HepG2 (cell line): ENCODE measurements at regions not wholly inside any gene's neighbourhood (a gene's known extent, or its start where the extent isn't known, plus 50 kb on each side); places are given as distances from the start of the nearest gene placed in this dataset.

ENCODE experiments used
- CEBPB ChIP-seq: IDR thresholded peaks from 2 replicates; pipeline ENCODE4 v1.6.1; 2011; ENCODE audit warnings: low read depth, low read length, improper control_type of control experiment, borderline replicate concordance
- CREM ChIP-seq, 2 experiments: sonication (generic) in 1 of 2; formaldehyde crosslinking in 1 of 2; IDR thresholded peaks; 2 replicates each; pipeline versions ENCODE4 v1.4.0 to v1.6.1; 2016 to 2020; ENCODE audit warnings: antibody characterized with exemption in 1 of 2, mild to moderate bottlenecking in 1 of 2, missing genetic modification reagents in 1 of 2
- FOXP1 ChIP-seq, 2 experiments: fragments of 450-650 bp in 1 of 2; IDR thresholded peaks; 2 replicates each; pipeline ENCODE4 v1.6.1; 2017 to 2018; ENCODE audit warnings: antibody characterized with exemption in 1 of 2
- GATAD2A ChIP-seq: IDR thresholded peaks from 2 replicates; pipeline ENCODE4 v1.6.1; 2016
- MTF2 ChIP-seq: sonication (generic); formaldehyde crosslinking; IDR thresholded peaks from 2 replicates; pipeline ENCODE4 v1.5.0; 2020; ENCODE audit warnings: missing genetic modification reagents, borderline replicate concordance
- NFYB ChIP-seq: sonication (generic); formaldehyde crosslinking; IDR thresholded peaks from 2 replicates; pipeline ENCODE4 v1.4.0; 2020; ENCODE audit warnings: missing genetic modification reagents
- NR2C2 ChIP-seq: sonication (generic); formaldehyde crosslinking; IDR thresholded peaks from 2 replicates; pipeline ENCODE4 v1.4.0; 2020; ENCODE audit warnings: missing genetic modification reagents, mild to moderate bottlenecking, moderate library complexity, borderline replicate concordance
- PAF1 ChIP-seq: IDR thresholded peaks from 2 replicates; pipeline ENCODE4 v1.6.1; 2016; ENCODE audit warnings: missing genetic modification reagents, missing compliant biosample characterization
- RAD51 ChIP-seq: fragments of 450-650 bp; IDR thresholded peaks from 2 replicates; pipeline ENCODE4 v1.6.1; 2016; ENCODE audit warnings: borderline replicate concordance
- SALL1 ChIP-seq: sonication (generic); formaldehyde crosslinking; IDR thresholded peaks from 2 replicates; pipeline ENCODE4 v1.8.0; 2022; ENCODE audit warnings: mild to moderate bottlenecking, missing genetic modification reagents
- SOX13 ChIP-seq, 3 experiments: fragments of 450-650 bp in 1 of 3; sonication (generic) in 1 of 3; formaldehyde crosslinking in 1 of 3; IDR thresholded peaks in 2 of 3; conservative IDR thresholded peaks in 1 of 3; 2 replicates each; pipeline versions ENCODE4 v1.5.0 to v1.6.1; 2016 to 2020; ENCODE audit warnings: antibody characterized with exemption in 1 of 3, mild to moderate bottlenecking in 1 of 3, missing compliant biosample characterization in 1 of 3, missing genetic modification reagents in 1 of 3, moderate library complexity in 1 of 3
- THRA ChIP-seq: sonication (generic); formaldehyde crosslinking; IDR thresholded peaks from 2 replicates; pipeline ENCODE4 v1.4.0; 2020; ENCODE audit warnings: missing genetic modification reagents, borderline replicate concordance
- ZBTB8A ChIP-seq: sonication (generic); formaldehyde crosslinking; IDR thresholded peaks from 2 replicates; pipeline ENCODE4 v1.4.0; 2020; ENCODE audit warnings: mild to moderate bottlenecking, low read depth, missing genetic modification reagents, borderline replicate concordance
- ZGPAT ChIP-seq: IDR thresholded peaks from 2 replicates; pipeline ENCODE4 v1.6.1; 2016; ENCODE audit warnings: mild to moderate bottlenecking
- ZNF230 ChIP-seq: sonication (generic); formaldehyde crosslinking; IDR thresholded peaks from 2 replicates; pipeline ENCODE4 v1.4.0; 2020; ENCODE audit warnings: mild to moderate bottlenecking, missing genetic modification reagents
- ZNF292 ChIP-seq: sonication (generic); formaldehyde crosslinking; IDR thresholded peaks from 2 replicates; pipeline ENCODE4 v1.8.1; 2022; ENCODE audit warnings: mild to moderate bottlenecking, low read depth, missing genetic modification reagents, borderline replicate concordance
- ZNF44 ChIP-seq: sonication (generic); formaldehyde crosslinking; IDR thresholded peaks from 2 replicates; pipeline ENCODE4 v1.5.1; 2020; ENCODE audit warnings: mild to moderate bottlenecking, missing genetic modification reagents
- ZNF572 ChIP-seq: sonication (generic); formaldehyde crosslinking; IDR thresholded peaks from 2 replicates; pipeline ENCODE4 v1.5.1; 2020; ENCODE audit warnings: mild to moderate bottlenecking, missing genetic modification reagents
- TF ChIP-seq, protein P1 (sequence below): IDR thresholded peaks from 2 replicates; pipeline ENCODE4 v1.4.0; 2020; ENCODE audit warnings: mild to moderate bottlenecking, missing genetic modification reagents
- TF ChIP-seq, protein P2 (sequence below): sonication (generic); formaldehyde crosslinking; IDR thresholded peaks from 2 replicates; pipeline ENCODE4 v1.5.0; 2020; ENCODE audit warnings: mild to moderate bottlenecking, missing genetic modification reagents

DNA sequence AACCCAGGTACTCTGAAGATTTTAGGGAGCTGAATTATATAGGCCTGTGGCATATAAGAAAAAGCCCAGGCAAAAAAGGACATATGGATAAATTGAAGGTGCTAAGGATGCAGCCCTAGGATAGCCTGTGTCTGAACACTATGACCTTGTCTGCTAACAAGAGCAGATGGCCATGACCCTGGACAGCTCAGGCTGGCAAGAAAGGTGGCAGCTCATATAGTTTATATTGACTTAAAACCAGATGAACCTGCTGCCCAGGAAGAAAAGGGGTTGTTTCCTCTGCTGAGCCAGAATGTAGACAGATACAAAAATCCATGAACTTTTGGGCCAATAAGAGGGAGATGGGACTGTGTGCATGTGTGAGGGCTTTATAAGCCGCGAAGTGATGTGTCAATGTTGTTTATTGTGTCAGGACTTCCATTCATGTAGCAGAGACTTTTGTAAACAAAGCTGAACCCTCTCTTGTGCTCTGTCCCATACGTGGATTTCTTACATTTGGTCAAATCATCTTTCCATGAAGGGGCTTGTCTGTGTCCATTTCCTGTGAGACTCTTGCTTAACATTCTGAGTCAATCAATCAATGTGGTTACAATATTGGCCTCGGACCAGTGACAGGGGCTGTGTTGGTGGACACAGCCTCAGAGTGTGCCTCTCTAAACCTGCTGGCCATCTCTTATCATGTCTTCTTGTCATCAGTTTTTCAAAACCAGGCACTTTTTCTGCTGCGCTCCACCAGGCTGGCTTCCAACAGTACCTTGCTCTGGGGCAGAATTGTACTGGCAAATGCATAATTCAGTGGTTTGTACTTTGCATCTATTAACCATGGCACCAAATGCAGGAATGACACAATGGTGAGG, 321.2 kb downstream of the WDR72 start (continued):
- TF ChIP-seq RAD51 (no peak), PAF1 (no peak), ZBTB8A (CRISPR knock-in tag) (no peak), MTF2 (no peak), FOXP1 (IDR thresholded peaks at IDR 0.05) (no peak), FOXP1 (CRISPR knock-in tag; IDR thresholded peaks at IDR 0.05) (peak; percentile 54; the same call in 1 of the 2 replicates), GATAD2A (CRISPR knock-in tag) (peak; percentile 76), THRA (CRISPR knock-in tag) (no peak), SOX13 (IDR thresholded peaks at IDR 0.05) (no peak), SOX13 (CRISPR knock-in tag; conservative IDR thresholded peaks at IDR 0.05 in 1 of 2, IDR thresholded peaks at IDR 0.05 in 1 of 2) (peak in 1 of 2 experiments; percentile 28; a peak in 1 of 4 replicates), NR2C2 (CRISPR knock-in tag) (peak; percentile 29; the same call in 1 of the 2 replicates), CREM (IDR thresholded peaks at IDR 0.05) (no peak), CREM (CRISPR knock-in tag; IDR thresholded peaks at IDR 0.05) (no peak), CEBPB (peak; percentile 45; the same call in 1 of the 2 replicates), ZNF230 (CRISPR knock-in tag) (no peak), ZNF44 (no peak), NFYB (CRISPR knock-in tag) (no peak), ZNF572 (CRISPR knock-in tag) (no peak), ZGPAT (CRISPR knock-in tag) (peak; percentile 44; the same call in 1 of the 2 replicates), ZNF292 (0 out of 2 replicates have a peak, but pooled peaks have one; percentile 59), SALL1 (CRISPR knock-in tag) (peak; percentile 44)
- TF ChIP-seq, protein P1, sequence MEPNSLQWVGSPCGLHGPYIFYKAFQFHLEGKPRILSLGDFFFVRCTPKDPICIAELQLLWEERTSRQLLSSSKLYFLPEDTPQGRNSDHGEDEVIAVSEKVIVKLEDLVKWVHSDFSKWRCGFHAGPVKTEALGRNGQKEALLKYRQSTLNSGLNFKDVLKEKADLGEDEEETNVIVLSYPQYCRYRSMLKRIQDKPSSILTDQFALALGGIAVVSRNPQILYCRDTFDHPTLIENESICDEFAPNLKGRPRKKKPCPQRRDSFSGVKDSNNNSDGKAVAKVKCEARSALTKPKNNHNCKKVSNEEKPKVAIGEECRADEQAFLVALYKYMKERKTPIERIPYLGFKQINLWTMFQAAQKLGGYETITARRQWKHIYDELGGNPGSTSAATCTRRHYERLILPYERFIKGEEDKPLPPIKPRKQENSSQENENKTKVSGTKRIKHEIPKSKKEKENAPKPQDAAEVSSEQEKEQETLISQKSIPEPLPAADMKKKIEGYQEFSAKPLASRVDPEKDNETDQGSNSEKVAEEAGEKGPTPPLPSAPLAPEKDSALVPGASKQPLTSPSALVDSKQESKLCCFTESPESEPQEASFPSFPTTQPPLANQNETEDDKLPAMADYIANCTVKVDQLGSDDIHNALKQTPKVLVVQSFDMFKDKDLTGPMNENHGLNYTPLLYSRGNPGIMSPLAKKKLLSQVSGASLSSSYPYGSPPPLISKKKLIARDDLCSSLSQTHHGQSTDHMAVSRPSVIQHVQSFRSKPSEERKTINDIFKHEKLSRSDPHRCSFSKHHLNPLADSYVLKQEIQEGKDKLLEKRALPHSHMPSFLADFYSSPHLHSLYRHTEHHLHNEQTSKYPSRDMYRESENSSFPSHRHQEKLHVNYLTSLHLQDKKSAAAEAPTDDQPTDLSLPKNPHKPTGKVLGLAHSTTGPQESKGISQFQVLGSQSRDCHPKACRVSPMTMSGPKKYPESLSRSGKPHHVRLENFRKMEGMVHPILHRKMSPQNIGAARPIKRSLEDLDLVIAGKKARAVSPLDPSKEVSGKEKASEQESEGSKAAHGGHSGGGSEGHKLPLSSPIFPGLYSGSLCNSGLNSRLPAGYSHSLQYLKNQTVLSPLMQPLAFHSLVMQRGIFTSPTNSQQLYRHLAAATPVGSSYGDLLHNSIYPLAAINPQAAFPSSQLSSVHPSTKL (CRISPR knock-in tag), result peak; percentile 23; the same call in 1 of the 2 replicates
- TF ChIP-seq, protein P2, sequence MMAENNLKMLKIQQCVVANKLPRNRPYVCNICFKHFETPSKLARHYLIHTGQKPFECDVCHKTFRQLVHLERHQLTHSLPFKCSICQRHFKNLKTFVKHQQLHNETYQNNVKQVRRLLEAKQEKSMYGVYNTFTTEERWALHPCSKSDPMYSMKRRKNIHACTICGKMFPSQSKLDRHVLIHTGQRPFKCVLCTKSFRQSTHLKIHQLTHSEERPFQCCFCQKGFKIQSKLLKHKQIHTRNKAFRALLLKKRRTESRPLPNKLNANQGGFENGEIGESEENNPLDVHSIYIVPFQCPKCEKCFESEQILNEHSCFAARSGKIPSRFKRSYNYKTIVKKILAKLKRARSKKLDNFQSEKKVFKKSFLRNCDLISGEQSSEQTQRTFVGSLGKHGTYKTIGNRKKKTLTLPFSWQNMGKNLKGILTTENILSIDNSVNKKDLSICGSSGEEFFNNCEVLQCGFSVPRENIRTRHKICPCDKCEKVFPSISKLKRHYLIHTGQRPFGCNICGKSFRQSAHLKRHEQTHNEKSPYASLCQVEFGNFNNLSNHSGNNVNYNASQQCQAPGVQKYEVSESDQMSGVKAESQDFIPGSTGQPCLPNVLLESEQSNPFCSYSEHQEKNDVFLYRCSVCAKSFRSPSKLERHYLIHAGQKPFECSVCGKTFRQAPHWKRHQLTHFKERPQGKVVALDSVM (CRISPR knock-in tag), result no peak
